ENCODE measurements at regions not wholly inside any gene's neighbourhood (a gene's known extent, or its start where the extent isn't known, plus 50 kb on each side); places are given as distances from the start of the nearest gene placed in this dataset.

DNA sequence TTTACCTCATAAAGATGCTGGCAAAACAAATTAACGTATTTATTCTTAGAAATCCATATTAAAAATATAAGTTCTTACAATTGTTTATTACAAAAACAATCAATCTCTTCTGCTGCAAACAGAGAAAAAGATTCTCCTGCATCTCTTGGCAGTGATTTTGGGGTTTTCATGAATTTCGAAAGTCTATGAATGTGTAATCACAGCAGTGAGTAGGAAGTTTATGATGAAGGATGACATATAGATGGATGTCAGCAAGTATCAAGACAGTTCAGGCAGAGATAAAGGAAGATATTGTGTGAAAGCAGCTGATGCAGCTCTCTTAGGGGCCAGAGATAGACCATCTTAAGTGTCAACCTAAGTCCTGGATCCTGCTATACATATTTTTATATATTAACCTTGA lies 196.9 kb upstream of the BANK1 start (continued):
- TF ChIP-seq, protein P1, sequence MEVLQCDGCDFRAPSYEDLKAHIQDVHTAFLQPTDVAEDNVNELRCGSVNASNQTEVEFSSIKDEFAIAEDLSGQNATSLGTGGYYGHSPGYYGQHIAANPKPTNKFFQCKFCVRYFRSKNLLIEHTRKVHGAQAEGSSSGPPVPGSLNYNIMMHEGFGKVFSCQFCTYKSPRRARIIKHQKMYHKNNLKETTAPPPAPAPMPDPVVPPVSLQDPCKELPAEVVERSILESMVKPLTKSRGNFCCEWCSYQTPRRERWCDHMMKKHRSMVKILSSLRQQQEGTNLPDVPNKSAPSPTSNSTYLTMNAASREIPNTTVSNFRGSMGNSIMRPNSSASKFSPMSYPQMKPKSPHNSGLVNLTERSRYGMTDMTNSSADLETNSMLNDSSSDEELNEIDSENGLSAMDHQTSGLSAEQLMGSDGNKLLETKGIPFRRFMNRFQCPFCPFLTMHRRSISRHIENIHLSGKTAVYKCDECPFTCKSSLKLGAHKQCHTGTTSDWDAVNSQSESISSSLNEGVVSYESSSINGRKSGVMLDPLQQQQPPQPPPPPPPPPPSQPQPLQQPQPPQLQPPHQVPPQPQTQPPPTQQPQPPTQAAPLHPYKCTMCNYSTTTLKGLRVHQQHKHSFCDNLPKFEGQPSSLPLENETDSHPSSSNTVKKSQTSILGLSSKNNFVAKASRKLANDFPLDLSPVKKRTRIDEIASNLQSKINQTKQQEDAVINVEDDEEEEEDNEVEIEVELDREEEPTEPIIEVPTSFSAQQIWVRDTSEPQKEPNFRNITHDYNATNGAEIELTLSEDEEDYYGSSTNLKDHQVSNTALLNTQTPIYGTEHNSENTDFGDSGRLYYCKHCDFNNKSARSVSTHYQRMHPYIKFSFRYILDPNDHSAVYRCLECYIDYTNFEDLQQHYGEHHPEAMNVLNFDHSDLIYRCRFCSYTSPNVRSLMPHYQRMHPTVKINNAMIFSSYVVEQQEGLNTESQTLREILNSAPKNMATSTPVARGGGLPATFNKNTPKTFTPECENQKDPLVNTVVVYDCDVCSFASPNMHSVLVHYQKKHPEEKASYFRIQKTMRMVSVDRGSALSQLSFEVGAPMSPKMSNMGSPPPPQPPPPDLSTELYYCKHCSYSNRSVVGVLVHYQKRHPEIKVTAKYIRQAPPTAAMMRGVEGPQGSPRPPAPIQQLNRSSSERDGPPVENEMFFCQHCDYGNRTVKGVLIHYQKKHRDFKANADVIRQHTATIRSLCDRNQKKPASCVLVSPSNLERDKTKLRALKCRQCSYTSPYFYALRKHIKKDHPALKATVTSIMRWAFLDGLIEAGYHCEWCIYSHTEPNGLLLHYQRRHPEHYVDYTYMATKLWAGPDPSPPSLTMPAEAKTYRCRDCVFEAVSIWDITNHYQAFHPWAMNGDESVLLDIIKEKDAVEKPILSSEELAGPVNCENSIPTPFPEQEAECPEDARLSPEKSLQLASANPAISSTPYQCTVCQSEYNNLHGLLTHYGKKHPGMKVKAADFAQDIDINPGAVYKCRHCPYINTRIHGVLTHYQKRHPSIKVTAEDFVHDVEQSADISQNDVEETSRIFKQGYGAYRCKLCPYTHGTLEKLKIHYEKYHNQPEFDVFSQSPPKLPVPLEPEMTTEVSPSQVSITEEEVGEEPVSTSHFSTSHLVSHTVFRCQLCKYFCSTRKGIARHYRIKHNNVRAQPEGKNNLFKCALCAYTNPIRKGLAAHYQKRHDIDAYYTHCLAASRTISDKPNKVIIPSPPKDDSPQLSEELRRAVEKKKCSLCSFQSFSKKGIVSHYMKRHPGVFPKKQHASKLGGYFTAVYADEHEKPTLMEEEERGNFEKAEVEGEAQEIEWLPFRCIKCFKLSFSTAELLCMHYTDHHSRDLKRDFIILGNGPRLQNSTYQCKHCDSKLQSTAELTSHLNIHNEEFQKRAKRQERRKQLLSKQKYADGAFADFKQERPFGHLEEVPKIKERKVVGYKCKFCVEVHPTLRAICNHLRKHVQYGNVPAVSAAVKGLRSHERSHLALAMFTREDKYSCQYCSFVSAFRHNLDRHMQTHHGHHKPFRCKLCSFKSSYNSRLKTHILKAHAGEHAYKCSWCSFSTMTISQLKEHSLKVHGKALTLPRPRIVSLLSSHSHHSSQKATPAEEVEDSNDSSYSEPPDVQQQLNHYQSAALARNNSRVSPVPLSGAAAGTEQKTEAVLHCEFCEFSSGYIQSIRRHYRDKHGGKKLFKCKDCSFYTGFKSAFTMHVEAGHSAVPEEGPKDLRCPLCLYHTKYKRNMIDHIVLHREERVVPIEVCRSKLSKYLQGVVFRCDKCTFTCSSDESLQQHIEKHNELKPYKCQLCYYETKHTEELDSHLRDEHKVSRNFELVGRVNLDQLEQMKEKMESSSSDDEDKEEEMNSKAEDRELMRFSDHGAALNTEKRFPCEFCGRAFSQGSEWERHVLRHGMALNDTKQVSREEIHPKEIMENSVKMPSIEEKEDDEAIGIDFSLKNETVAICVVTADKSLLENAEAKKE (CRISPR knock-in tag; IDR thresholded peaks at IDR 0.05), result no peak
- TF ChIP-seq ZNF114 (CRISPR knock-in tag; IDR thresholded peaks at IDR 0.05) (no peak), CREB1 (CRISPR knock-in tag; IDR thresholded peaks at IDR 0.05; ENCODE audit: low read depth) (no peak), NANOG (IDR thresholded peaks at IDR 0.05; ENCODE audit: borderline replicate concordance) (no peak)
- TF ChIP-seq, protein P2, sequence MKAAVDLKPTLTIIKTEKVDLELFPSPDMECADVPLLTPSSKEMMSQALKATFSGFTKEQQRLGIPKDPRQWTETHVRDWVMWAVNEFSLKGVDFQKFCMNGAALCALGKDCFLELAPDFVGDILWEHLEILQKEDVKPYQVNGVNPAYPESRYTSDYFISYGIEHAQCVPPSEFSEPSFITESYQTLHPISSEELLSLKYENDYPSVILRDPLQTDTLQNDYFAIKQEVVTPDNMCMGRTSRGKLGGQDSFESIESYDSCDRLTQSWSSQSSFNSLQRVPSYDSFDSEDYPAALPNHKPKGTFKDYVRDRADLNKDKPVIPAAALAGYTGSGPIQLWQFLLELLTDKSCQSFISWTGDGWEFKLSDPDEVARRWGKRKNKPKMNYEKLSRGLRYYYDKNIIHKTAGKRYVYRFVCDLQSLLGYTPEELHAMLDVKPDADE (IDR thresholded peaks at IDR 0.05), result no peak

GRCh38 chr4:101584306-101584705 lies 206.2 kb upstream of the BANK1 start:
- H3K27me3 Mint-ChIP-seq (ENCODE audit: insufficient read depth, low read depth, poor library complexity), result peaks cover 3% of the 10 kb centered on the region
- no peak for ATAC-seq

More at GRCh38 chr4:101584306-101584705, 206.2 kb upstream of the BANK1 start:
- H3K36me3 ChIP-seq (ENCODE audit: insufficient read depth), result no peaks in the 10 kb centered on the region
- H3K79me2 ChIP-seq (replicated peaks; ENCODE audit: insufficient read depth), result no peaks in the 10 kb centered on the region
- Mint-ChIP-seq H3K27ac (no peak overlapping the region), H3K36me3 (ENCODE audit: low read depth) (no peaks in the 10 kb centered on the region), H3K4me1 (no peaks in the 10 kb centered on the region), H3K9me3 (no peaks in the 10 kb centered on the region), H3K4me3 (no peak overlapping the region)
- H3K4me1 ChIP-seq (ENCODE audit: insufficient read depth), result no peaks in the 10 kb centered on the region
- no peak for DNase-seq (ENCODE audit: low spot score)
- H2AFZ ChIP-seq, result no peak overlapping the region
- TF ChIP-seq EZH2phosphoT487 (IDR thresholded peaks at IDR 0.05; ENCODE audit: unreplicated experiment), result no peak
- TF ChIP-seq, protein P3, sequence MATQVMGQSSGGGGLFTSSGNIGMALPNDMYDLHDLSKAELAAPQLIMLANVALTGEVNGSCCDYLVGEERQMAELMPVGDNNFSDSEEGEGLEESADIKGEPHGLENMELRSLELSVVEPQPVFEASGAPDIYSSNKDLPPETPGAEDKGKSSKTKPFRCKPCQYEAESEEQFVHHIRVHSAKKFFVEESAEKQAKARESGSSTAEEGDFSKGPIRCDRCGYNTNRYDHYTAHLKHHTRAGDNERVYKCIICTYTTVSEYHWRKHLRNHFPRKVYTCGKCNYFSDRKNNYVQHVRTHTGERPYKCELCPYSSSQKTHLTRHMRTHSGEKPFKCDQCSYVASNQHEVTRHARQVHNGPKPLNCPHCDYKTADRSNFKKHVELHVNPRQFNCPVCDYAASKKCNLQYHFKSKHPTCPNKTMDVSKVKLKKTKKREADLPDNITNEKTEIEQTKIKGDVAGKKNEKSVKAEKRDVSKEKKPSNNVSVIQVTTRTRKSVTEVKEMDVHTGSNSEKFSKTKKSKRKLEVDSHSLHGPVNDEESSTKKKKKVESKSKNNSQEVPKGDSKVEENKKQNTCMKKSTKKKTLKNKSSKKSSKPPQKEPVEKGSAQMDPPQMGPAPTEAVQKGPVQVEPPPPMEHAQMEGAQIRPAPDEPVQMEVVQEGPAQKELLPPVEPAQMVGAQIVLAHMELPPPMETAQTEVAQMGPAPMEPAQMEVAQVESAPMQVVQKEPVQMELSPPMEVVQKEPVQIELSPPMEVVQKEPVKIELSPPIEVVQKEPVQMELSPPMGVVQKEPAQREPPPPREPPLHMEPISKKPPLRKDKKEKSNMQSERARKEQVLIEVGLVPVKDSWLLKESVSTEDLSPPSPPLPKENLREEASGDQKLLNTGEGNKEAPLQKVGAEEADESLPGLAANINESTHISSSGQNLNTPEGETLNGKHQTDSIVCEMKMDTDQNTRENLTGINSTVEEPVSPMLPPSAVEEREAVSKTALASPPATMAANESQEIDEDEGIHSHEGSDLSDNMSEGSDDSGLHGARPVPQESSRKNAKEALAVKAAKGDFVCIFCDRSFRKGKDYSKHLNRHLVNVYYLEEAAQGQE (IDR thresholded peaks at IDR 0.05; ENCODE audit: unreplicated experiment), result no peak
- TF ChIP-seq, protein P4, sequence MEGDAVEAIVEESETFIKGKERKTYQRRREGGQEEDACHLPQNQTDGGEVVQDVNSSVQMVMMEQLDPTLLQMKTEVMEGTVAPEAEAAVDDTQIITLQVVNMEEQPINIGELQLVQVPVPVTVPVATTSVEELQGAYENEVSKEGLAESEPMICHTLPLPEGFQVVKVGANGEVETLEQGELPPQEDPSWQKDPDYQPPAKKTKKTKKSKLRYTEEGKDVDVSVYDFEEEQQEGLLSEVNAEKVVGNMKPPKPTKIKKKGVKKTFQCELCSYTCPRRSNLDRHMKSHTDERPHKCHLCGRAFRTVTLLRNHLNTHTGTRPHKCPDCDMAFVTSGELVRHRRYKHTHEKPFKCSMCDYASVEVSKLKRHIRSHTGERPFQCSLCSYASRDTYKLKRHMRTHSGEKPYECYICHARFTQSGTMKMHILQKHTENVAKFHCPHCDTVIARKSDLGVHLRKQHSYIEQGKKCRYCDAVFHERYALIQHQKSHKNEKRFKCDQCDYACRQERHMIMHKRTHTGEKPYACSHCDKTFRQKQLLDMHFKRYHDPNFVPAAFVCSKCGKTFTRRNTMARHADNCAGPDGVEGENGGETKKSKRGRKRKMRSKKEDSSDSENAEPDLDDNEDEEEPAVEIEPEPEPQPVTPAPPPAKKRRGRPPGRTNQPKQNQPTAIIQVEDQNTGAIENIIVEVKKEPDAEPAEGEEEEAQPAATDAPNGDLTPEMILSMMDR (conservative IDR thresholded peaks at IDR 0.05; ENCODE audit: low read depth in 2 of 2), result no peak
- TF ChIP-seq JUNB (IDR thresholded peaks at IDR 0.05; ENCODE audit: unreplicated experiment), result no peak
- no peak overlapping the region for H3K27ac ChIP-seq (ENCODE audit: low read depth)
- no peak overlapping the region for H3K4me2 ChIP-seq
- no peaks in the 10 kb centered on the region for H3K9me2 ChIP-seq (ENCODE audit: insufficient read depth)
- H3K4me3 ChIP-seq, result no peak overlapping the region
- H4K20me1 ChIP-seq (replicated peaks; ENCODE audit: insufficient read depth), result no peaks in the 10 kb centered on the region
- no peaks in the 10 kb centered on the region for H3K27me3 ChIP-seq (ENCODE audit: insufficient read depth)
- H3F3A ChIP-seq (replicated peaks; ENCODE audit: low read depth), result no peaks in the 10 kb centered on the region

Measured in GM23338 (cell line).